GM12878 (cell line): ENCODE measurements at regions not wholly inside any gene's neighbourhood (a gene's known extent, or its start where the extent isn't known, plus 50 kb on each side); places are given as distances from the start of the nearest gene placed in this dataset.

ENCODE experiments used
- ATAC-seq: fragments of 200-7000 bp; cut with Tn5 transposase; 3 replicates; pipeline ENCODE4 v1.9.1; 2020; ENCODE audit warnings: mild to moderate bottlenecking, moderate library complexity
- BruUV-seq: library from RNA; stranded (reverse); fragments of 400-500 nt; replicated peaks from 2 replicates; lab custom pipeline; 2021; lab: Mats Ljungman, UMichigan
- CTCF ChIA-PET: fragments of 300-600 bp; sonication (Branson Sonifier 250); formaldehyde crosslinking; extraction: SDS; loops from one replicate; lab custom pipeline; 2021; ENCODE audit warnings: inconsistent platforms; lab: Yijun Ruan, JAX
- POLR2A ChIA-PET: fragments of 350-600 bp; formaldehyde crosslinking; extraction: SDS; loops from one replicate; lab custom pipeline; 2021; ENCODE audit warnings: inconsistent platforms; lab: Charles Lee
- RAD21 ChIA-PET: fragments of 300-600 bp; sonication (Branson Sonifier 250); formaldehyde crosslinking; loops from one replicate; lab custom pipeline; 2023; ENCODE audit warnings: antibody characterized with exemption; ENCODE audit not compliant: unreplicated experiment; lab: Charles Lee
- SMC1A ChIA-PET: fragments of 300-600 bp; sonication (Branson Sonifier 250); formaldehyde crosslinking; loops from one replicate; lab custom pipeline; 2023; ENCODE audit not compliant: unreplicated experiment, uncharacterized antibody; lab: Charles Lee
- DNase-seq: peaks from one replicate; pipeline ENCODE4 v3.0.0-alpha.2; 2011; ENCODE audit warnings: low read depth, low spot score
- FAIRE-seq: peaks from 3 replicates; lab custom pipeline; 2011; peaks lifted over from hg19 to GRCh38; lab: Jason Lieb, UNC
- H2AFZ ChIP-seq: 2 replicates; pipeline ENCODE4 v1.6.0; 2011; ENCODE audit warnings: low read depth, low read length, control low read depth; ENCODE audit not compliant: control insufficient read depth
- H3K27ac ChIP-seq: 2 replicates; pipeline ENCODE4 v1.5.1; 2011; ENCODE audit warnings: control low read depth; ENCODE audit not compliant: control insufficient read depth, insufficient read depth
- H3K27me3 ChIP-seq, 2 experiments: replicated peaks in 1 of 2; 2 replicates each; pipeline versions ENCODE4 v1.6.0 to v1.6.1; 2011; ENCODE audit warnings: low read length in 1 of 2; ENCODE audit not compliant: control insufficient read depth in 2 of 2, insufficient read depth in 2 of 2
- H3K36me3 ChIP-seq, 2 experiments: 2 replicates each; pipeline ENCODE4 v1.5.1; 2011; ENCODE audit warnings: low read length in 1 of 2; ENCODE audit not compliant: control insufficient read depth in 2 of 2, insufficient read depth in 2 of 2
- H3K4me1 ChIP-seq: 2 replicates; pipeline ENCODE4 v1.6.1; 2011; ENCODE audit warnings: mild to moderate bottlenecking, low read length, moderate library complexity, mixed read lengths; ENCODE audit not compliant: control insufficient read depth, insufficient read depth
- H3K4me2 ChIP-seq: 2 replicates; pipeline ENCODE4 v1.6.0; 2011; ENCODE audit warnings: control low read depth; ENCODE audit not compliant: control insufficient read depth, insufficient read depth
- H3K4me3 ChIP-seq: fragments of 200-600 bp; sonication (generic); 2 replicates; pipeline ENCODE4 v1.5.1; 2016
- H3K79me2 ChIP-seq: 2 replicates; pipeline ENCODE4 v1.6.0; 2011; ENCODE audit warnings: low read length; ENCODE audit not compliant: control insufficient read depth, insufficient read depth
- H3K9ac ChIP-seq: 2 replicates; pipeline ENCODE4 v1.8.0; 2011; ENCODE audit warnings: low read length, control low read depth, mixed read lengths; ENCODE audit not compliant: control insufficient read depth, insufficient read depth
- H3K9me3 ChIP-seq: replicated peaks from 3 replicates; pipeline ENCODE4 v1.5.1; 2011; ENCODE audit warnings: mild to moderate bottlenecking, low read length; ENCODE audit not compliant: control insufficient read depth, insufficient read depth
- H4K20me1 ChIP-seq: 2 replicates; pipeline ENCODE4 v1.6.0; 2011; ENCODE audit not compliant: control insufficient read depth, insufficient read depth
- ATF2 ChIP-seq: IDR thresholded peaks from 2 replicates; pipeline ENCODE4 v1.6.1; 2012; ENCODE audit warnings: low read length, inconsistent platforms
- E2F8 ChIP-seq: fragments of 450-650 bp; IDR thresholded peaks from 2 replicates; pipeline ENCODE4 v1.6.1; 2018; ENCODE audit warnings: mild to moderate bottlenecking, low read depth, moderate library complexity; ENCODE audit not compliant: partially characterized antibody
- POLR2AphosphoS2 ChIP-seq: IDR thresholded peaks from 2 replicates; pipeline ENCODE4 v1.6.1; 2011; ENCODE audit warnings: low read depth, mild to moderate bottlenecking, low read length, improper control_type of control experiment, moderate library complexity
- RAD51 ChIP-seq: fragments of 450-650 bp; IDR thresholded peaks from 2 replicates; pipeline ENCODE4 v1.6.1; 2016; ENCODE audit warnings: moderate library complexity, mild to moderate bottlenecking, inconsistent platforms
- SREBF2 ChIP-seq: IDR thresholded peaks from 2 replicates; pipeline ENCODE4 v1.6.1; 2012; ENCODE audit warnings: mild to moderate bottlenecking, low read length
- WGBS: methylation state at CpG from one replicate; pipeline ENCODE4 v1.1.6; 2016; ENCODE audit warnings: low lambda C conversion rate; ENCODE audit not compliant: insufficient replicate concordance, insufficient coverage; ENCODE audit errors: missing lambda C conversion rate; 5-methylcytosine and 5-hydroxymethylcytosine counted together
- in situ Hi-C: fragments of 300-500 bp; cut with MboI; formaldehyde crosslinking; loops from 9 replicates; pipeline ENCODE4 v1.14.3; 2018; ENCODE audit warnings: mixed read lengths
- intact Hi-C: fragments of 100-400 bp; cut with micrococcal nuclease; formaldehyde crosslinking; loops from one replicate; pipeline ENCODE4 v1.14.2; 2022; ENCODE audit not compliant: unreplicated experiment

- TF ChIP-seq E2F8 (no peak), SREBF2 (no peak), ATF2 (no peak), POLR2AphosphoS2 (no peak)
Observed at GRCh38 chr3:187570776-187571175, 99.4 kb downstream of the SST start (continued).

- no peak overlapping the region for H3K4me2 ChIP-seq
- ChIA-PET CTCF (interaction anchor here (1.2 kb wide), 1 partner anchor 249 kb away, joined by 5 read pairs; no protein-coding TSS in a partner anchor), RAD21 (no interaction called here), SMC1A (no interaction called here), POLR2A (no interaction called here)
- BruUV-seq, result no TSS peak
- H3K36me3 ChIP-seq, result no peaks in the 10 kb centered on the region
- ATAC-seq (no peak), DNase-seq (no peak)
- H3K4me3 ChIP-seq, result no peak overlapping the region
- H4K20me1 ChIP-seq, result no peaks in the 10 kb centered on the region
- H3K27ac ChIP-seq, result no peak overlapping the region
- no peaks in the 10 kb centered on the region for H3K27me3 ChIP-seq
- 29% methylated on average over 4 of the region's 4 CpGs for WGBS
- H3K9me3 ChIP-seq, result no peaks in the 10 kb centered on the region
- H3K4me1 ChIP-seq, result no peaks in the 10 kb centered on the region
- H2AFZ ChIP-seq, result no peak overlapping the region
- no peak for TF ChIP-seq RAD51
- TF ChIP-seq, all 136 proteins: peak for 0
- in situ Hi-C loops (no loop called here), intact Hi-C loops (no loop called here)
- Histone ChIP-seq H3K79me2 (no peaks in the 10 kb centered on the region), H3K9ac (no peak overlapping the region)
- no peak for FAIRE-seq
Observed at GRCh38 chr3:187568171-187568570, 102.0 kb downstream of the SST start.
